Neural cell (in vitro differentiated cells): ENCODE measurements at regions not wholly inside any gene's neighbourhood (a gene's known extent, or its start where the extent isn't known, plus 50 kb on each side); places are given as distances from the start of the nearest gene placed in this dataset.

ENCODE experiments used
- EP300 ChIP-seq: fragments of 450-650 bp; conservative IDR thresholded peaks from 2 replicates; pipeline ENCODE4 v1.6.1; 2014; ENCODE audit warnings: antibody characterized with exemption, mild to moderate bottlenecking, moderate library complexity; ENCODE audit not compliant: poor library complexity, severe bottlenecking
- EZH2 ChIP-seq: fragments of 200-600, 300-800 bp; shearing (Covaris generic), sonication (generic); IDR thresholded peaks from 2 replicates; pipeline ENCODE4 v1.6.1; 2014; ENCODE audit warnings: antibody characterized with exemption, low read length, borderline replicate concordance, mild to moderate bottlenecking; ENCODE audit not compliant: insufficient read depth, poor library complexity, severe bottlenecking
- MXI1 ChIP-seq: fragments of 450-650 bp; conservative IDR thresholded peaks from 2 replicates; pipeline ENCODE4 v1.6.1; 2014; ENCODE audit warnings: antibody characterized with exemption, mild to moderate bottlenecking; ENCODE audit not compliant: poor library complexity, severe bottlenecking
- POLR2AphosphoS5 ChIP-seq: IDR thresholded peaks from 2 replicates; pipeline ENCODE4 v1.6.1; 2012
- RAD21 ChIP-seq: fragments of 450-650 bp; conservative IDR thresholded peaks from 2 replicates; pipeline ENCODE4 v1.6.1; 2014; ENCODE audit warnings: antibody characterized with exemption, mild to moderate bottlenecking, moderate library complexity
- SMC3 ChIP-seq: fragments of 450-650 bp; conservative IDR thresholded peaks from 2 replicates; pipeline ENCODE4 v1.6.1; 2014; ENCODE audit warnings: antibody characterized with exemption, mild to moderate bottlenecking, moderate library complexity; ENCODE audit not compliant: poor library complexity
- TAF1 ChIP-seq: IDR thresholded peaks from 2 replicates; pipeline ENCODE4 v1.6.1; 2012; ENCODE audit warnings: low read depth
- TF ChIP-seq, protein P1 (sequence below): fragments of 450-650 bp; IDR thresholded peaks from 2 replicates; pipeline ENCODE4 v1.5.1; 2014; ENCODE audit warnings: antibody characterized with exemption, mild to moderate bottlenecking, moderate library complexity; ENCODE audit not compliant: poor library complexity, severe bottlenecking
- TF ChIP-seq, protein P2 (sequence below): IDR thresholded peaks from 2 replicates; pipeline ENCODE4 v1.6.1; 2012; ENCODE audit warnings: borderline replicate concordance

DNA sequence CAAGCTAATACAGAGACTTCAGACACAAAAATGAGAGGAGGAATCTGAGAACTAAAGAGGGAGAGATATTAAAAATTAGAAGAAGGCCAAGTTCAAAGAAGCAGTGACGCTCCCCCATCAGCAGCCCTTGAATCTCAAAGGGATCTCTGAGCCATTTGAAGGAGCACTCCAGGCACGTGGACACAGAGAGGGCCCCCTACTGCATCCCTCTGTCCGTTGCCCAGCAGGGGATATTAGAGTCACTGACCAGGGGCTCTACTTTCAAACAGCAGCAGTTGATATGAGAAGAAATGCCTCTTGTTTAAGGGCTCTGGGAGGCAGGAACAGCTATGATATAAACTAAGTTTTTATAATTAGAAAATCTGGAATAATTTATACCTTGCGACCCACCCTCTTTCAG lies 479.0 kb upstream of the SALL1 start:
- TF ChIP-seq, protein P1, sequence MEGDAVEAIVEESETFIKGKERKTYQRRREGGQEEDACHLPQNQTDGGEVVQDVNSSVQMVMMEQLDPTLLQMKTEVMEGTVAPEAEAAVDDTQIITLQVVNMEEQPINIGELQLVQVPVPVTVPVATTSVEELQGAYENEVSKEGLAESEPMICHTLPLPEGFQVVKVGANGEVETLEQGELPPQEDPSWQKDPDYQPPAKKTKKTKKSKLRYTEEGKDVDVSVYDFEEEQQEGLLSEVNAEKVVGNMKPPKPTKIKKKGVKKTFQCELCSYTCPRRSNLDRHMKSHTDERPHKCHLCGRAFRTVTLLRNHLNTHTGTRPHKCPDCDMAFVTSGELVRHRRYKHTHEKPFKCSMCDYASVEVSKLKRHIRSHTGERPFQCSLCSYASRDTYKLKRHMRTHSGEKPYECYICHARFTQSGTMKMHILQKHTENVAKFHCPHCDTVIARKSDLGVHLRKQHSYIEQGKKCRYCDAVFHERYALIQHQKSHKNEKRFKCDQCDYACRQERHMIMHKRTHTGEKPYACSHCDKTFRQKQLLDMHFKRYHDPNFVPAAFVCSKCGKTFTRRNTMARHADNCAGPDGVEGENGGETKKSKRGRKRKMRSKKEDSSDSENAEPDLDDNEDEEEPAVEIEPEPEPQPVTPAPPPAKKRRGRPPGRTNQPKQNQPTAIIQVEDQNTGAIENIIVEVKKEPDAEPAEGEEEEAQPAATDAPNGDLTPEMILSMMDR, result no peak
- TF ChIP-seq RAD21 (no peak), EZH2 (no peak), POLR2AphosphoS5 (no peak), MXI1 (no peak), EP300 (no peak), TAF1 (no peak), SMC3 (no peak)
- TF ChIP-seq, protein P2, sequence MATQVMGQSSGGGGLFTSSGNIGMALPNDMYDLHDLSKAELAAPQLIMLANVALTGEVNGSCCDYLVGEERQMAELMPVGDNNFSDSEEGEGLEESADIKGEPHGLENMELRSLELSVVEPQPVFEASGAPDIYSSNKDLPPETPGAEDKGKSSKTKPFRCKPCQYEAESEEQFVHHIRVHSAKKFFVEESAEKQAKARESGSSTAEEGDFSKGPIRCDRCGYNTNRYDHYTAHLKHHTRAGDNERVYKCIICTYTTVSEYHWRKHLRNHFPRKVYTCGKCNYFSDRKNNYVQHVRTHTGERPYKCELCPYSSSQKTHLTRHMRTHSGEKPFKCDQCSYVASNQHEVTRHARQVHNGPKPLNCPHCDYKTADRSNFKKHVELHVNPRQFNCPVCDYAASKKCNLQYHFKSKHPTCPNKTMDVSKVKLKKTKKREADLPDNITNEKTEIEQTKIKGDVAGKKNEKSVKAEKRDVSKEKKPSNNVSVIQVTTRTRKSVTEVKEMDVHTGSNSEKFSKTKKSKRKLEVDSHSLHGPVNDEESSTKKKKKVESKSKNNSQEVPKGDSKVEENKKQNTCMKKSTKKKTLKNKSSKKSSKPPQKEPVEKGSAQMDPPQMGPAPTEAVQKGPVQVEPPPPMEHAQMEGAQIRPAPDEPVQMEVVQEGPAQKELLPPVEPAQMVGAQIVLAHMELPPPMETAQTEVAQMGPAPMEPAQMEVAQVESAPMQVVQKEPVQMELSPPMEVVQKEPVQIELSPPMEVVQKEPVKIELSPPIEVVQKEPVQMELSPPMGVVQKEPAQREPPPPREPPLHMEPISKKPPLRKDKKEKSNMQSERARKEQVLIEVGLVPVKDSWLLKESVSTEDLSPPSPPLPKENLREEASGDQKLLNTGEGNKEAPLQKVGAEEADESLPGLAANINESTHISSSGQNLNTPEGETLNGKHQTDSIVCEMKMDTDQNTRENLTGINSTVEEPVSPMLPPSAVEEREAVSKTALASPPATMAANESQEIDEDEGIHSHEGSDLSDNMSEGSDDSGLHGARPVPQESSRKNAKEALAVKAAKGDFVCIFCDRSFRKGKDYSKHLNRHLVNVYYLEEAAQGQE, result no peak
